H9 (cell line): ENCODE measurements at regions not wholly inside any gene's neighbourhood (a gene's known extent, or its start where the extent isn't known, plus 50 kb on each side); places are given as distances from the start of the nearest gene placed in this dataset.

Experiments
- DNase-seq: peaks from one replicate; pipeline ENCODE4 v3.0.0-alpha.2; 2017
- H2AFZ ChIP-seq: one replicate; pipeline ENCODE4 v1.6.1; 2013; ENCODE audit warnings: mild to moderate bottlenecking, low read length, control low read depth, moderate library complexity
- H2AK5ac ChIP-seq: 2 replicates; pipeline ENCODE4 v1.6.1; 2013; ENCODE audit warnings: low read length, control low read depth, mixed read lengths; ENCODE audit not compliant: insufficient read length
- H2BK120ac ChIP-seq: one replicate; pipeline ENCODE4 v1.6.1; 2013; ENCODE audit warnings: low read depth, mild to moderate bottlenecking, low read length, control low read depth, inconsistent platforms; ENCODE audit not compliant: poor library complexity, severe bottlenecking
- H2BK12ac ChIP-seq: 2 replicates; pipeline ENCODE4 v1.6.1; 2013; ENCODE audit warnings: low read length, control low read depth, mixed read lengths, low read depth; ENCODE audit not compliant: insufficient read length
- H2BK15ac ChIP-seq: 2 replicates; pipeline ENCODE4 v1.6.1; 2013; ENCODE audit warnings: low read depth, low read length, control low read depth
- H2BK20ac ChIP-seq: one replicate; pipeline ENCODE4 v1.6.1; 2013; ENCODE audit warnings: low read depth, mild to moderate bottlenecking, low read length, control low read depth, inconsistent platforms; ENCODE audit not compliant: poor library complexity, severe bottlenecking
- H2BK5ac ChIP-seq: 2 replicates; pipeline ENCODE4 v1.6.1; 2013; ENCODE audit warnings: low read length, control low read depth, mixed read lengths; ENCODE audit not compliant: insufficient read length
- H3K14ac ChIP-seq: 2 replicates; pipeline ENCODE4 v1.6.1; 2013; ENCODE audit warnings: low read length, control low read depth; ENCODE audit not compliant: insufficient read depth
- H3K18ac ChIP-seq: 2 replicates; pipeline ENCODE4 v1.6.1; 2013; ENCODE audit warnings: low read depth, mild to moderate bottlenecking, mixed read lengths, low read length, control low read depth; ENCODE audit not compliant: insufficient read length
- H3K23ac ChIP-seq: 2 replicates; pipeline ENCODE4 v1.6.1; 2013; ENCODE audit warnings: low read length, control low read depth, mixed read lengths, low read depth; ENCODE audit not compliant: insufficient read length
- H3K23me2 ChIP-seq: 2 replicates; pipeline ENCODE4 v1.6.1; 2013; ENCODE audit warnings: low read depth, mild to moderate bottlenecking, mixed read lengths, low read length, control low read depth; ENCODE audit not compliant: insufficient read length, poor library complexity, severe bottlenecking
- H3K27ac ChIP-seq: 2 replicates; pipeline ENCODE4 v1.5.1; 2013; ENCODE audit warnings: low read length, control low read depth, mixed read lengths, low read depth; ENCODE audit not compliant: insufficient read length
- H3K27me3 ChIP-seq: 2 replicates; pipeline ENCODE4 v1.6.1; 2013; ENCODE audit warnings: low read length, control low read depth, inconsistent platforms; ENCODE audit not compliant: insufficient read depth
- H3K4ac ChIP-seq: 2 replicates; pipeline ENCODE4 v1.6.1; 2013; ENCODE audit warnings: low read depth, mild to moderate bottlenecking, control low read depth, inconsistent platforms, low read length, moderate library complexity
- H3K4me1 ChIP-seq: 2 replicates; pipeline ENCODE4 v1.6.1; 2013; ENCODE audit warnings: low read length, control low read depth, inconsistent platforms; ENCODE audit not compliant: insufficient read depth
- H3K4me2 ChIP-seq: 2 replicates; pipeline ENCODE4 v1.6.1; 2013; ENCODE audit warnings: low read length, control low read depth, mixed read lengths; ENCODE audit not compliant: insufficient read length, insufficient read depth
- H3K56ac ChIP-seq: 2 replicates; pipeline ENCODE4 v1.6.1; 2013; ENCODE audit warnings: low read depth, mild to moderate bottlenecking, mixed read lengths, low read length, control low read depth; ENCODE audit not compliant: insufficient read length
- H3K79me1 ChIP-seq: 2 replicates; pipeline ENCODE4 v1.6.1; 2013; ENCODE audit warnings: low read depth, mild to moderate bottlenecking, moderate library complexity, low read length, control low read depth, inconsistent platforms; ENCODE audit not compliant: insufficient read depth, poor library complexity, severe bottlenecking
- H3K79me2 ChIP-seq: 2 replicates; pipeline ENCODE4 v1.6.1; 2013; ENCODE audit warnings: low read length, control low read depth, inconsistent platforms; ENCODE audit not compliant: insufficient read depth
- H3K9ac ChIP-seq: 2 replicates; pipeline ENCODE4 v1.6.1; 2013; ENCODE audit warnings: low read length, control low read depth, mixed read lengths; ENCODE audit not compliant: insufficient read length; ENCODE audit errors: extremely low read depth
- H3K9me3 ChIP-seq: one replicate; pipeline ENCODE4 v1.6.1; 2013; ENCODE audit warnings: low read depth, low read length, inconsistent platforms; ENCODE audit not compliant: control insufficient read depth
- H3T11ph ChIP-seq: one replicate; pipeline ENCODE4 v1.6.1; 2013; ENCODE audit warnings: mild to moderate bottlenecking, low read length, control low read depth, inconsistent platforms
- H4K20me1 ChIP-seq: one replicate; pipeline ENCODE4 v1.6.1; 2013; ENCODE audit not compliant: control insufficient read depth, insufficient read length, insufficient read depth
- H4K5ac ChIP-seq: 2 replicates; pipeline ENCODE4 v1.6.1; 2013; ENCODE audit warnings: low read depth, mild to moderate bottlenecking, mixed read lengths, low read length, control low read depth; ENCODE audit not compliant: insufficient read length
- H4K8ac ChIP-seq: replicated peaks from 2 replicates; pipeline ENCODE4 v1.6.1; 2013; ENCODE audit warnings: low read length, control low read depth, mixed read lengths, low read depth; ENCODE audit not compliant: insufficient read length
- H4K91ac ChIP-seq: 2 replicates; pipeline ENCODE4 v1.6.1; 2013; ENCODE audit warnings: low read depth, mild to moderate bottlenecking, moderate library complexity, mixed read lengths, low read length, control low read depth; ENCODE audit not compliant: insufficient read length
- H3K27ac Mint-ChIP-seq, 3 experiments: 2 replicates in 2 of 3; 3 replicates in 1 of 3; pipeline ENCODE4 v1.8.0; 2020 to 2021; ENCODE audit warnings: mixed read lengths in 3 of 3, mild to moderate bottlenecking in 1 of 3, moderate library complexity in 1 of 3
- H3K27me3 Mint-ChIP-seq: 2 replicates; pipeline ENCODE4 v1.8.0; 2021; ENCODE audit warnings: low read depth, mild to moderate bottlenecking, moderate library complexity, mixed read lengths
- H3K36me3 Mint-ChIP-seq, 3 experiments: 2 replicates in 2 of 3; 3 replicates in 1 of 3; pipeline ENCODE4 v1.8.0; 2020 to 2021; ENCODE audit warnings: low read depth in 3 of 3, mixed read lengths in 3 of 3; ENCODE audit not compliant: insufficient read depth in 1 of 3
- H3K4me1 Mint-ChIP-seq, 2 experiments: 2 replicates each; pipeline ENCODE4 v1.8.0; 2020; ENCODE audit warnings: mixed read lengths in 2 of 2
- H3K4me3 Mint-ChIP-seq, 2 experiments: 2 replicates in 1 of 2; 3 replicates in 1 of 2; pipeline ENCODE4 v1.8.0; 2020 to 2021; ENCODE audit warnings: mild to moderate bottlenecking in 2 of 2, mixed read lengths in 2 of 2, moderate library complexity in 1 of 2
- H3K9me3 Mint-ChIP-seq, 2 experiments: 2 replicates in 1 of 2; 3 replicates in 1 of 2; pipeline ENCODE4 v1.8.0; 2020; ENCODE audit warnings: mild to moderate bottlenecking in 2 of 2, mixed read lengths in 2 of 2, moderate library complexity in 1 of 2
- CTCF ChIP-seq: fragments of 200-600 bp; sonication (generic); conservative IDR thresholded peaks from 3 replicates; pipeline ENCODE4 v1.8.0; 2021; ENCODE audit warnings: antibody characterized with exemption, mild to moderate bottlenecking
- WGBS: extraction: QIAGEN DNeasy Blood & Tissue Kit; methylation state at CpG from one replicate; pipeline ENCODE4 v1.1.7; 2013; ENCODE audit warnings: missing lambda C conversion rate, low lambda C conversion rate, mixed read lengths; ENCODE audit not compliant: insufficient read length; ENCODE audit errors: extremely low coverage; 5-methylcytosine and 5-hydroxymethylcytosine counted together

DNA sequence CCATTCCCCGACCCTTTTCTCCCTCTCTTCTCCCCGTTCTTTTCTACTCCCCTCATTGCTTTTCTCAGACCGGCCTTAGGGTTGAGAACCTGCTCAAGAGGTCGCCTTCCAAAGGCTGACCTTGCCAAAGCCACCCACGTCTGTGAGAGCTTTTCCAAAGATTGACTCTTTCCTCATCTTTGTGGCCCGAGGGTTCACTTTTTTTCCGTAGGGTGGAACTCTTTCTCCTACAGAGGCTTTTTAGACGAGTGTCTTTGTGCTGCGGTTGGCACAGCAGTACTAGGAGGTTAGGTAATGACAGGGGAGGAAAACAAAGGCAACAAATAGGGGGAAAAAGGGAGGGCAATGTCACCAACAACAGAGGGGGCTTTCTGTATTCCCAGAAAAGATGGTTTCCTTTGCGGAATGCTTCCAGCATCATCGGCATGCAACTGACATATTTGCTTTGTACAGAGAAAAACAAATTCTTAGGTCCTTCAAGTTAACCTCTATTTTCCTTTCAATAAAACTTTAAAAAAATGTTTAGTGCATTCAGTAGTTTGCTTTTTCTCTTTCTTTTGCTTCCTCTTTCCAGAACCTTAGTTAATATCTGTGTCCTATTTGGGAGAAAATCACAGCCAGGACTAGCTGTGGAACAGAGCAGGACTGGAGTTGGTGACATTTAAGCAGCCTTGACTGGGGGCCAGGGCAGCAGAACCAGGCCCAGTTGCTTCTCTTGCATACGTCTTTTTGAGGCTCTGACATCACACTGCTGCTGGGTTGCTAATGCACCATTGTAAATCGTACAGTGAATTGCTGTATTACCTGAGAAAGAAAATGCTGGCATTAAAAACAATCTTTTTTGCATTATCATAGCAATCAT lies 188.1 kb upstream of the FANCL start:
- Histone ChIP-seq H4K5ac (no peak overlapping the region), H2AK5ac (no peak overlapping the region), H3K4me1 (peaks cover 4% of the 10 kb centered on the region; the same call in 1 of the 2 replicates), H3K14ac (peak overlapping the region; percentile 0; the same call in 1 of the 2 replicates), H3K27me3 (no peaks in the 10 kb centered on the region), H2BK5ac (no peak overlapping the region), H4K20me1 (no peaks in the 10 kb centered on the region), H4K91ac (no peak overlapping the region), H2BK12ac (no peak overlapping the region), H3K4me2 (peak overlapping the region; percentile 65), H3T11ph (no peak overlapping the region), H3K4ac (no peak overlapping the region), H3K79me2 (no peaks in the 10 kb centered on the region), H2AFZ (peak overlapping the region; percentile 11), H3K9me3 (no peaks in the 10 kb centered on the region), H3K9ac (peak overlapping the region; percentile 59), H2BK120ac (no peak overlapping the region), H4K8ac (no peak overlapping the region), H3K23ac (no peak overlapping the region), H3K23me2 (peaks cover 10% of the 10 kb centered on the region), H3K27ac (peak overlapping the region; percentile 35), H2BK15ac (no peak overlapping the region), H3K18ac (no peak overlapping the region), H2BK20ac (no peak overlapping the region), H3K79me1 (no peaks in the 10 kb centered on the region), H3K56ac (no peak overlapping the region)
- no CpG with 5 or more reads among the region's 13 CpGs for WGBS
- DNase-seq, result no peak
- Mint-ChIP-seq H3K9me3 (no peaks in the 10 kb centered on the region), H3K4me3 (peak overlapping the region; percentile 78 to 93), H3K27ac (peak overlapping the region; percentile 97 to 100 (median 99)), H3K27me3 (no peaks in the 10 kb centered on the region), H3K4me1 (peaks cover 33 to 45% of the 10 kb centered on the region in 2 experiments), H3K36me3 (peaks cover 0 to 13% (median 4%) of the 10 kb centered on the region in 3 experiments; a peak in 4 of 7 replicates)
- 0 out of 3 replicates have a peak, but pooled peaks have one; percentile 7 for TF ChIP-seq CTCF
